ENCODE measurements at regions not wholly inside any gene's neighbourhood (a gene's known extent, or its start where the extent isn't known, plus 50 kb on each side); places are given as distances from the start of the nearest gene placed in this dataset.

DNA sequence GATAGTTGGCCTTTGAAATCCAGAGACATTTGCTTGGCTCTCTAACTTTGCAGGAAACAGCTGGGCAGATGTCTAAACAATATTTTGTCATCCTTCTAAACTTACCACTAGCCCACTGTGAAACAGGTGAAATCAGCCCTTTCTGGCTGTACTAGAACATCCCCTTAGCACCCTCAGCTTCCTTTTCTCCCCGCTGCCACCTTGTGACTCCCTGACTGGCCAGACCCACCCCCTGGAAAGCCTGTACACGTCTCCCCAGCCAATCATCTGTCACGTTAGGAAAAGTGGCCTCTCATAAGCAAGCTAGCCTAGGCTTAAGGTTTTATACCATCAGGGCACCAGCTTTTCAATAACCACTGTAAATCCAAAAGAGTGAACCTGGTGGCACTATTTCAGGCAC lies 88.6 kb upstream of the E2F3 start:
- no peak for DNase-seq

DNA sequence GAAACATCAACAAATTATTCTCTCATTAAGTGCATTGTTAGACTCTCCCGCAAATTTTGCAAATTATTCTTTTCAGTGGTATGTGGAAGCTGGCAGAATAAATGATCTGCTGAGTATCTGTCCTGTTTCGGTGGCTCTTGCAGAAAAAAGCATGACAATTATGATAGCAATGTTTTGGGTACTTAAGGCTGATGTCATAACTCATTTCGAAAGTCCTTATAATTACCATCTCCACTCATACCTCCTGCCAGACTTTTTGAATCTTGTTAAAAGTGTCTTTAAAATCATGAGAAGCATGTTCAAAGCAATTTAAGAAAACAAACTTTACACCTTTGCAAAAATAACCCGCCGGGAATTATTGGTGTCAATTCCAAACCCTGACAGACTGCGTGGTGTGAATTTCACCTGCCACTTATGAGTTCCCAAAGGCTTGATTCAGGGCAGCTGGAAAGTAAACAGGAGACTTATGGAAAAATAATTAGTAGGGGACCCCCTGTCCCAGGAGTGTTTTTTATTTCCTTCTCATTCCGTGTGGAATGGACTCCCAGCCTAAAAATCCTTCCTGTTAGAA lies 87.6 kb upstream of the E2F3 start:
- no peak for DNase-seq

DNA sequence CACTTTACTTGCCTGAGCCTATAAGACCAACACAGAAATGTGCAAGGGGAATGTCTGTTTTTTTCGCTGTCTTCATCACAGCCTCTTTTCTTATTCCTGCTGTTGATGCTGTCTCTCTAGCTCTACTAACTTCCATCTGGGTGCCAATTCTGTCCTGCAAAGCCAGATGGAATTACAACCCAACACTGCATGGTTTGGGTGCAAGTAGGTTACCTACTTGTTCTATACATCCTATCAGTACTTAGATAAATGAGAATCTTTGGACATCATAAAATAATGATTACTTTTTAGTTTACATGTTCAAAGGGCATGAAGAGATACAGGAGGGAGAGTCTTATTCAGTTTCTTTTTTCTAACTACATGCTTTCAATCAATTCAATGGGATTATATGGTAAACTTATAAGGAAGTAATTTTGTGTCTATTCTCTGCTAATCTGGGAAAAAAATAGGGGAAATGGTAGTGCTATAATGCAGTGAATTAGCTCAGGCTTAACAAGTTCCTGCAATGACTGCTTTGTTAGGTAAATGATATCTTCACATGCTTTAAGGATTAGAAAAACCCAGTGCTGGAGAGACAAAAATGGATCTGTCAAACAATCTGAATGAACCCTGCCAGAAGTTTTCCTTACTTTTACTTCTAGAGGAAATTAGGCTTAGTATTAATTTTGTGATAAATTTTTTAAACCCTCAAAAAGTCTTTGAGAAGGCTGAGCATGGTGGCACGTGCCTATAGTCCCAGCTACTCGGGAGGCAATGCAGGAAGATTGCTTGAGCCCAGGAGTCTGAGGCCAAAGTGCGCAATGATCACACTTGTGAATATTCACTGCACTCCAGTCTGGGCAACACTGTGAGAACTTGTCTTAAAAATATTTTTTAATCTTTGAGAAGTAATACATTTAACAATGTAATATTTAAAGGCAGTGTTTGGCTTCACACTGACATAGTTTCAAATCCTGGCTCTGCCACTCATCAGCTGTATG lies 86.5 kb upstream of the E2F3 start:
- DNase-seq: no peak

DNA sequence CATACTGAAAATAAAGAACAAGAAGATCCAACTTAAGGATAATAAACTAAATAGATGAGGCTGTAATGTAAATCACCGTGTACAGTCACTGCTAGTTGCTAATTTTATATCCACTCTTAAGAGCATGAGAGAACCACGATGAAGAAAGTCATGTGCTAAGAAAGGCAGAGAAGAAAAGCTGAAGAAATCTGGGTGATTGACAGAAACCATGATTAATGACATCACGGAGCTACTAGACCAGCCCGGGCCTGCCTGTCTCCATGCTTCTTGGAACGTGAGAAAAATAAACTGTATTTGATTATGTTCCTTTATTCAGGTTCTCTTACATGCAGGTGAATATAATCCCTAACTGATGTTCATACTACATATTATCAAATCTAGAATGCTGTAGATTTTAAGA lies 84.2 kb upstream of the E2F3 start:
- DNase-seq: no peak

DNA sequence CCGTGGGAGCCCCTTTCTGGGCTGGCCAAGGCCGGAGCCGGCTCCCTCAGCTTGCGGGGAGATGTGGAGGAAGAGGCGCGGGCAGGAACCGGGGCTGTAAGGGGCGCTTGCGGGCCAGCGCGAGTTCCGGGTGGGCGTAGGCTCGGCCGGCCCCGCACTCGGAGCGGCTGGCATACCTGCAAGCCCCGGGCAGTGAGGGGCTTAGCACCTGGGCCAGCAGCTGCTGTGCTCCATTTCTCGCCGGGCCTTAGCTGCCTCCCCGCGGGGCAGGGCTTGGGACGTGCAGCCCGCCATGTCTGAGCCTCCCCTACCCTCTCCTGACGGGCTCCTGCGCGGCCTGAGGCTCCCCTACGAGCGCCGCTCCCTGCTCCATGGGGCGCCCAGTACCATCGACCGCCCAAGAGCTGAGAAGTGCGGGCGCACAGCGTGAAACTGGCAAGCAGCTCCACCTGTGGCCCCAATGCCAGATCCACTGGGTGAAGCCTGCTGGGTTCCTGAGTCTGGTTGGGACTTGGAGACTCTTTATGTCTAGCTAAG lies 82.8 kb upstream of the E2F3 start:
- no peak for DNase-seq

DNA sequence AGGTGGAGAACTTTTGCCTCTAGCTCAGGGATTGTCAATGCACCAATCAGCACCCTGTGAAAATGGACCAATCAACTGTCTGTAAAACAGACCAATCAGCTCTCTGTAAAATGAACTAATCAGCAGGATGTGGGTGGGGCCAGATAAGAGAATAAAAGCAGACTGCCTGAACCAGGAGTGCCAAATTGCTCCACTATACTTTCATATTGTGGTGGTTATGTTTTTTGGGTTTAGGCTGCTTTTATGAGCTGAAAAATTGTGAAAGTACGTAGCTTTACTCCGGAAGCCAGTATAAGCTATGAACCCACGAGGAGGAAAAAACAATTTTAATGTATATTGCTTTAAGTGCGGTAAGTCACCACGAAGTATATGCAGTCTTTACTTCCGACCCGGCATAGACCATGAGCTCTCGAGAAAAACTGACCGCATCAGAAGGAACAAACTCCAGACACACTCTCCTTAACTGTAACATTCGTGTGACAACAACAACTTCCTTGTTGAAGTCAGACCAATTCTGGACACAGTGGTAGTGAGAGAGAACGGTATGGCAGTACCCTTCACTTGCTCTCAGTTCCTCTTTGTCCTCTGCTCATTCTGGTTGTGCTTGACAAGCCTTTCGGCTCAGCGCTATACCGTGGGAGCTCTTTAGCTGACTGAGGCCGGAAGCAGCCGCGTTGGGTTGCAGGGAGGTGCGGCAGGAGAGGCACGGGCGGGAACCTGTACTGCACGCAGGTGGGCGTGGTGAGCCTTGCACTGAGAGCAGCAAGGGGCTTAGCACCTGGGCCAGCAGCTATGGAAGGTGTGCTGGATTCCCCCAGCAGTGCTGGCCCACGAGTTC lies 81.9 kb upstream of the E2F3 start:
- DNase-seq: peak in 6 of 56 donors; percentile 2 to 32 (median 8)

DNA sequence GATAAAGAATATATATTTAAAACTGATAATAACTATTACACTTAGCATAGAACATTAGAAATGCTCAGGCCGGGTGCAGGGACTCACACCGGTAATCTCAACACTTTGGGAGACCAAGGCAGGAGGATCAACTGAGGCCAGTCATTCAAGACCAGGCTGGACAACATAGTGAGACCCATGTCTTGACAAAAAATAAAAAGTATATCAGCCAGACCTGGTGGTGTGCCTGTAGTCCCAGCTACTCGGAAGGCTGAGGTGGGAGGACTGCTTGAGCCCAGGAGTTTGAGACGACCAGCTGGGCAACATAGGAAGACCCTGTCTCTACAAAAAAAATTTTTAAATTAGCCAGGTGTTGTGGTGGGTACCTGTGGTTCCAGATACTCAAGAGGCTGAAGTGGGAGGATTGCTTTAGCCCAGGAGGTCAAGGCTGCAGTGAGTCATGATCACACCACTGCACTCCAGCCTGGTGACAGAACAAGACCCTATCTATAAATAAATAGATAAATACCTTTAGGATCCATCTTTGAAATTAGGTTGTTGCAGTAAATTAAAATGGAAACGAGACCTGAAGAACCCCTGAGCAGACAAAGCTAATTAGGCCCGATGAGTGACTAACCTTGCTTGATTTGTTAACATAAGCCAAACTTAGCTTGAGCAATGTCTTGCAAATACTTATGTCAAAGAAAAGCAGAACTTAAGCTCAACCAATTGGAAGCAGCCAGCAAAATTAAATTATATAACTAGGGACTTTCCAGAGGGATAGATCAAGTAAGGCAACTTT lies 75.8 kb upstream of the E2F3 start:
- DNase-seq: no peak

DNA sequence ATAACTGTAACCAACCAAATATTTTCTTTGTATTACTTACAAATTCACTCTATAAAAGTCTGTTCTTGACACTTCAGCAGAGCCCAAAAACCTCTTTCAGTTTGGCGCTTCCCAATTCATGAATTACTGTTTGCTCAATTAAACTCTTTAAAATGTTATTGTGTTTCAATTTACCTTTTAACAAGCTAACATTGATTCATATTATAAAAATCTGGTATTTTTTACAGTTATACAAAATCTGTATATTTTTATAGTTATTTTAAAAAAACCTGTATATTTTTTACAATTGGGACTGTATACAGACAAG lies 75.3 kb upstream of the E2F3 start:
- DNase-seq: no peak

GRCh38 chr6:20327141-20327540 lies 74.5 kb upstream of the E2F3 start:
- no peak for DNase-seq

GRCh38 chr6:20328266-20328923 lies 73.3 kb upstream of the E2F3 start:
- DNase-seq: no peak

- DNase-seq: no peak
These were observed 72.8 kb upstream of the E2F3 start for GRCh38 chr6:20328924-20329300.

DNA sequence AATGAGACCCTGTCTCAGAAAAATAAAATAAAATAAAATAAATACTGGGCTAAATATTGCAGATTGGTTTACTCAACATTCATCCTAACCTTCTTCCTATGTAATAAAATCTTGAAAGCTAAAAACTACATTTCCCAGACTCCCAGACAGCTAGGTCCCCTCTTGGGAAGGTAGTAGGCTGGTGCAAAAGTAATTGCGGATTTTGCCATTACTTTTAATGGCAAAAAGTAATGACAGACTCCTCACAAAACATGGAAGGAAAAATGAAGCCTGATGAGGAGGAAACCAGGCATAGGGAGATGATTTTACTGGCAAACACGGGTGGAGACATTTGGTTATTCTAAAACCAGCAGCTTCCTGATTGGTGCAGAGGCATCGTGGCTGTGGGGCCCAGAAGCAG lies 70.6 kb upstream of the E2F3 start:
- no peak for DNase-seq

- DNase-seq: no peak
These were observed 70.1 kb upstream of the E2F3 start for GRCh38 chr6:20331625-20332024.

DNA sequence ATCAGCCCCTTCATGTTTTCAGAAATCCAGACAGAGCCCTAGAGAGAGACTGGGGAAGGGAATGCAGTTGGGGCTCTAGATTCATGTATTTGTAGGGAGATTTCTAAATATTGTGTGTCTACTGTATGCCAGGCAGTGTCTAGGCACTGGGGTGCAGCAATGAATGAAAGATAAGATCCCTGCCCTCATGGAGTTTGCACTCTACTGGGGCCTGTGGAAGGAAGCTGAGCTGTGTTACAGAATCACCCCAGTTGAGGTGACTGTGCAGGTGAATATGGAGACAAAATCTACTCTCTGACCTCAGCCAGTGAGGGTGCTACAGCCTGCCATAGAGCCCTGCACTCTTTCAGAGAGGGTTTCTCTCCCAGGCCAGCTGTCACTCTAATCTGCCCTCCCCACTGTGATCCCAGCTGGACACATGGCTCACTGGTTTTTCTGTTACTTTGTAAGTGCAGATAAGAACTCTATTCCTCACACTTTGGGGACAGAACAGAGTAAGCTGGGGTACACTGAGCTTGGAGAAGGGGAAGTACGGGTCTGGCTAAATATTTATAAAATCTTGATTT lies 69.2 kb upstream of the E2F3 start:
- DNase-seq: no peak

DNA sequence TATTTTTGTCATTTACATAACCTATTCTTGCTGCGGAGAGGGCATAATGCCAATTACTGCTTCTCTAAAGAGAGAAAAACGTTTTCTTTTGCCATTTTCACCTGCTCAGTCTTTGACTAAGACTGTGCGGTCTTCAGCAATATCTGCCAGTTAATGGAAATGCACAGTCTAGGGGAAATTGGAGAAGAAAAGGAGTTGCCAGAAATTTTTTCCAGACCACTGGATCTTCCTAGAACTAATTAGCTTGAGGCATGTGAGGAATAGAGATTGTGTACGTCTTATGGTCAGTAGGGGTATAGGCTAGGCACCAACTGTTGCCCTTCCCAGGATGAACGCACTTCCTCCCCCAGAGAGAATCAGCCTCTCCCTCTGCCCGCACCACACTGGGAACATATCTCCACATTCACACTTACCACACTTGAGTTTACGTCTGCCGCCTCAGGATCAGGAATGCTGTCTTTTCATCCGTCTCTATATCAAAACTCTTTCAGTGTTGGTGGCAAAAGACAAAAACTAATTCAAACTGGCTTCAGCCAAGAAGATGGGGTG lies 67.9 kb upstream of the E2F3 start:
- no peak for DNase-seq

DNA sequence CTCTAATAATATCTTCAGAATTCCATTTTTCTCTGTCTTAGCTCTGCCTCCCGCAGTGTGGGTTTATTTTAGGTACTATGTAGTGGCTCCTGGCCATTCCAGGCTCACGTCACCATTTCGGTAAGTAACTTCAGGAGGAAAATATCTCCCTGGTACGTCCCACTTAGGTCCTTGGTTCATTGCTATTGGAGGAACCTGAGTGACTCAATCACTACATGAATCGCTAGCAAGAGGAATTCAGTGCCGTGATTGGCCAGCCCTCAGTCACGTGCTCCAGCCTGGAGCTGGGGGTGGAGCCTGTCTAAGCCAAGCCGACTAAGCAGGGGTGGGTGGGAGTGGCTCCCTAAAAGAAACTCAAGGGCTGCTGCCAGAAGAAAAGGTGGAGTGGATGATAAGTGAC lies 67.3 kb upstream of the E2F3 start:
- peak in 1 of 56 donors; percentile 10 for DNase-seq

DNA sequence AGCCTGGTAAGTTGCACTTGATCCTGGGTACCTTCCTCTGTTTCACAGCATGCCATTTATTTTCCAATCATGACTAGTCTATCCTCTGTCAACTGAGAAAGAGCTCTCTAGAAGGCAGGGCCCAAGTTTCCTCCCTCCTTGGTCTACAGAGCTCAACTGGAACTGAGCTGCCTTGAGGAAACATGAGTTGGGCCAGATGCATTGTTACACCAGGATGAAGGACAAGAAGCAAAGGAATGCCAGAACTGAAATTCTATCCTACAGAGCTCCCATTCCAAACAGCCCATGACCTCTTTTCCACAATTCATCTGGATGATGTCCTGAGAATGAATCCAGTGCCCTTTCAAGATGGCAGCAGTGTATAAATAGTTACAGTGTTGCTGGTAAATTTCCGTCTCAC lies 66.7 kb upstream of the E2F3 start:
- no peak for DNase-seq

GRCh38 chr6:20335872-20336271 lies 65.8 kb upstream of the E2F3 start:
- DNase-seq: no peak

DNA sequence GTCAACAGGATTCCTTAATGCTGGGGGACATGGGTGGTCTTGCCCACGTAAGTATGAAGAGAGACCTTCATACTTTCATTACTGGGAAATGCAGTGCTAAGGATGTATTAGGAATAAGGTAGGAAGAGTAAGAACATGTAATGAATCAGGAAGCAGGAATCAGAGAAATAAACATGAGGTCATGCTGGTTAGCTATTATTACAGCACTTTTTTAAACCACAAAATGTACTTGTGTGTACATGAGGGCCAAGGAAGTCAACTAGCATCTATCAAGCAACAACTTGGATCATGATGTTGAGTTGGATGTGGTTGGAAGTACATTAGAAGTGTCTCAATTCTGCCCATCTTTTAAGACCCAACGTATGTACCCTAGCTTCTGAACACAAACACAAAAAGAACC lies 63.5 kb upstream of the E2F3 start:
- DNase-seq: no peak
